Heart left ventricle (tissue), 13 donors: ENCODE measurements at regions not wholly inside any gene's neighbourhood (a gene's known extent, or its start where the extent isn't known, plus 50 kb on each side); places are given as distances from the start of the nearest gene placed in this dataset.

Experiments
- CTCF ChIP-seq, 12 donors: fragments of 200-600 bp; sonication (generic) in 4 of 12; IDR thresholded peaks; one replicate each; pipeline versions ENCODE4 v1.5.0 to v1.8.0; 2018 to 2022; ENCODE audit warnings: antibody characterized with exemption in 12 of 12, mild to moderate bottlenecking in 5 of 12
- POLR2A ChIP-seq, 2 donors: fragments of 450-650 bp; IDR thresholded peaks; one replicate each; pipeline ENCODE4 v1.6.1; 2017; ENCODE audit warnings: antibody characterized with exemption in 2 of 2, mild to moderate bottlenecking in 2 of 2, moderate library complexity in 2 of 2
- donor health status: ischemic (EF 13 %, LVEDD 7.1; RV severe dilation, severe dysfunction).
- donor health status: DM: no; HTN: yes; CAD: no.
- donor health status: DM: no; HTN: no; CAD: no.
- donor health status: ischemic (EF 25% LVEDD 6.9; RV normal size, moderate dysfunction).
- donor health status: ischemic (EF 25% LVEDD 5.7; RV mildly dilated, moderate dysfunction).
- donor health status: ischemic (EF 35%, LVEDD 5.7; RV mildly dilated, moderate dysfunction).
- donor health status: nonischemic (EF 11% LVEDD 7.7; RV severe dilation, severe dysfunction).
- donor health status: DM: yes; HTN: yes; CAD: no.
- donor health status: PGD.
- donor health status: ischemic (EF 29% LVEDD 5.4; RV normal size, mild dysfunction).
- donor health status: nonischemic (EF 23%, LVEDD 6.1; RV moderate dilation, normal function).

DNA sequence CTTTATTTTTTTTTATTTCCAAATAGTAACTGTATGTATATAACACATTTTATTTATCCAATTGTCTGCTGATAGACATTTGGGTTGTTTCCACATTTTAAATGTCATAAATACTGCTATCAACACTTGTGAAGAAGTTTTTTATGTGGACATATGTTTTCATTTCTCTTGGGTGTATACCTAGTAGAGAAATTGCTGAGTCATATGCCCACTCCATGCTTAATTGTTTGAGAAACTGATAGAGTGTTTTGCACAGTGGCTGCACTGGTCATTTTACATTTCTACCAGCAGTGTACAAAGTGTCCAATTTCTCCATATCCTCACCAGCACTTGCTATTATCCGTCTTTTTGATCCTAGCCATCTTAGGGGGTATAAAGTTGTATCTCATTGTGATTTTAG, 567.8 kb downstream of the GBA3 start:
- no peak for TF ChIP-seq CTCF (IDR thresholded peaks at IDR 0.05)
- TF ChIP-seq POLR2A (IDR thresholded peaks at IDR 0.05) = no peak
